Chondrocyte (in vitro differentiated cells): ENCODE measurements at regions not wholly inside any gene's neighbourhood (a gene's known extent, or its start where the extent isn't known, plus 50 kb on each side); places are given as distances from the start of the nearest gene placed in this dataset.

Experiments used
- DNase-seq: peaks from one replicate; pipeline ENCODE4 v3.0.0; 2021; ENCODE audit warnings: mixed read lengths, low spot score
- H3K27ac Mint-ChIP-seq: one replicate; pipeline ENCODE4 v1.8.0; 2021; ENCODE audit warnings: mild to moderate bottlenecking, moderate library complexity, mixed read lengths; ENCODE audit not compliant: unreplicated experiment
- H3K27me3 Mint-ChIP-seq: 2 replicates; pipeline ENCODE4 v1.8.0; 2021; ENCODE audit warnings: low read depth, mixed read lengths
- H3K36me3 Mint-ChIP-seq: 2 replicates; pipeline ENCODE4 v1.8.0; 2021; ENCODE audit warnings: low read depth, mixed read lengths
- H3K4me1 Mint-ChIP-seq: 2 replicates; pipeline ENCODE4 v1.8.0; 2021; ENCODE audit warnings: low read depth, mild to moderate bottlenecking, mixed read lengths
- H3K4me3 Mint-ChIP-seq: one replicate; pipeline ENCODE4 v1.8.0; 2021; ENCODE audit warnings: mild to moderate bottlenecking, moderate library complexity, mixed read lengths; ENCODE audit not compliant: unreplicated experiment
- H3K9me3 Mint-ChIP-seq: 2 replicates; pipeline ENCODE4 v1.8.0; 2021; ENCODE audit warnings: low read depth, mixed read lengths
- TF ChIP-seq, protein P1 (sequence below): fragments of 200-600 bp; sonication (generic); IDR thresholded peaks from 2 replicates; pipeline ENCODE4 v1.5.0; 2021; ENCODE audit warnings: antibody characterized with exemption, mild to moderate bottlenecking, moderate library complexity

DNA sequence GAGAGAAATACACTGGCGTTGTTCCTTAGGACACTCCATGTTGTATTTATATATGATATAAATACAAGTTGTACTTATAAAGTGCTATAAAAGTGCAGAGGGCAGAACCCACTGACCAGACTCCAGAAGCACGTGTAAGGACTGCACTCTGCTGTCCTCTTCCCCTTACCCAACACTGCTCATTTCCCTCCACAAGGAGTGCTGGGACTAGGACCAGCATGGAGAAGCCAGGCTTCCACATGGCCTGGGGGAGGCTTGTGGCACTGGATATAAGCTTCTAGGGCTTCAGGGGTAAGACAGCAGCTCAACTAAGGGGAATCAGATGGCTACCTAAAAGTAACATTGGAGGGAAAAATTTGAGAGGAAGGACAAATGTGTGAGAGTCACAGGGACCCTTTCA, 556.9 kb downstream of the IGSF11 start:
- Mint-ChIP-seq H3K4me1 (peaks cover 3% of the 10 kb centered on the region), H3K27me3 (no peaks in the 10 kb centered on the region), H3K27ac (no peak overlapping the region), H3K9me3 (no peaks in the 10 kb centered on the region), H3K36me3 (no peaks in the 10 kb centered on the region), H3K4me3 (no peak overlapping the region)
- no peak for DNase-seq
- TF ChIP-seq, protein P1, sequence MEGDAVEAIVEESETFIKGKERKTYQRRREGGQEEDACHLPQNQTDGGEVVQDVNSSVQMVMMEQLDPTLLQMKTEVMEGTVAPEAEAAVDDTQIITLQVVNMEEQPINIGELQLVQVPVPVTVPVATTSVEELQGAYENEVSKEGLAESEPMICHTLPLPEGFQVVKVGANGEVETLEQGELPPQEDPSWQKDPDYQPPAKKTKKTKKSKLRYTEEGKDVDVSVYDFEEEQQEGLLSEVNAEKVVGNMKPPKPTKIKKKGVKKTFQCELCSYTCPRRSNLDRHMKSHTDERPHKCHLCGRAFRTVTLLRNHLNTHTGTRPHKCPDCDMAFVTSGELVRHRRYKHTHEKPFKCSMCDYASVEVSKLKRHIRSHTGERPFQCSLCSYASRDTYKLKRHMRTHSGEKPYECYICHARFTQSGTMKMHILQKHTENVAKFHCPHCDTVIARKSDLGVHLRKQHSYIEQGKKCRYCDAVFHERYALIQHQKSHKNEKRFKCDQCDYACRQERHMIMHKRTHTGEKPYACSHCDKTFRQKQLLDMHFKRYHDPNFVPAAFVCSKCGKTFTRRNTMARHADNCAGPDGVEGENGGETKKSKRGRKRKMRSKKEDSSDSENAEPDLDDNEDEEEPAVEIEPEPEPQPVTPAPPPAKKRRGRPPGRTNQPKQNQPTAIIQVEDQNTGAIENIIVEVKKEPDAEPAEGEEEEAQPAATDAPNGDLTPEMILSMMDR = no peak

DNA sequence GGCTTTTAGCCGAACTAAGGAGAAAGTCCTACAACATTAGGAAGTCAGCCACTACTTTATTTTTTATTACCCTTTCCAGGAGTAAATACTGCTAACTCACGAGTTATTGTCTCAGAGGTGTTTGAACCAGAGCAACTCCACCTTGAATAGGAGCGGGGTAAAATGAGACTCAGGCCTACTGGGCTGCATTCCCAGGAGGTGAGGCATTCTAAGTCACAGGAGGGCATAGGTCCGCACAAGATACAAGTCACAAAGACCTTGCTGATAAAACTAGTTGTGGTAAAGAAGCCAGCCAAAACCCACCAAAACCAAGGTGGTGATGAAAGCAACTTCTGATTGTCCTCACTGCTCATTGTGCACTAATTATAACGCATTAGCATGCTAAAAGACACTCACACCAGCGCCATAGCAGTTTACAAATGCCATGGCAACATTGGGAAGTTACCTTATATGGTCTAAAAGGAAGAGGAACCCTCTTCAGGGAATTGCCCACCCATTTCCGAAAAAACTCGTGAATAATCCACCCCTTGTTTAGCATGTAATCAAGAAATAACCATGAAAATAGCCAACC, 555.9 kb downstream of the IGSF11 start:
- DNase-seq = no peak
- H3K9me3 Mint-ChIP-seq = no peaks in the 10 kb centered on the region
- no peak overlapping the region for H3K27ac Mint-ChIP-seq
- peaks cover 2% of the 10 kb centered on the region for H3K27me3 Mint-ChIP-seq
- H3K36me3 Mint-ChIP-seq = no peaks in the 10 kb centered on the region
- no peak overlapping the region for H3K4me3 Mint-ChIP-seq
- TF ChIP-seq, protein P1 = no peak
- peaks cover 3% of the 10 kb centered on the region for H3K4me1 Mint-ChIP-seq

DNA sequence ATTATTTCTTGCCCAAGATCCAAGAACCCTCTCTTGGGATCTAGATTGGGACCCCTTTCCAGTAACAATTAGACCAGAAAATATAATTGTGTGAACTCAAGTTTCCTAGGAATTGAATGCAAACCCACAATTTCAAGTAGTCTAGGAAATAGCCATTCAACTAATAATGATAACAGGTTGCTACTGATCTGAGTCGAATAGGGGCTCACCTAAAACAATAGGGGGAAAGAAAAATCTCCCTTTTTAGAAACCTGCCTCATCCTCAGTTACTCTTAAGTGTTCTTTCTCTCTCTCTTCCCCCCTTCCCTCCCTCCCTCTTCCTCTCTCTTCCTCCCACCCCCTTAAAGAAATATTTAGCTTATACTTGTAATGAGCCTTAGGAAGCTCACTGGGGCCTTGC, 555.3 kb downstream of the IGSF11 start:
- peaks cover 3% of the 10 kb centered on the region for H3K4me1 Mint-ChIP-seq
- no peak overlapping the region for H3K27ac Mint-ChIP-seq
- H3K4me3 Mint-ChIP-seq = no peak overlapping the region
- TF ChIP-seq, protein P1 = no peak
- H3K9me3 Mint-ChIP-seq = no peaks in the 10 kb centered on the region
- no peak for DNase-seq
- H3K27me3 Mint-ChIP-seq = peaks cover 2% of the 10 kb centered on the region
- H3K36me3 Mint-ChIP-seq = no peaks in the 10 kb centered on the region

DNA sequence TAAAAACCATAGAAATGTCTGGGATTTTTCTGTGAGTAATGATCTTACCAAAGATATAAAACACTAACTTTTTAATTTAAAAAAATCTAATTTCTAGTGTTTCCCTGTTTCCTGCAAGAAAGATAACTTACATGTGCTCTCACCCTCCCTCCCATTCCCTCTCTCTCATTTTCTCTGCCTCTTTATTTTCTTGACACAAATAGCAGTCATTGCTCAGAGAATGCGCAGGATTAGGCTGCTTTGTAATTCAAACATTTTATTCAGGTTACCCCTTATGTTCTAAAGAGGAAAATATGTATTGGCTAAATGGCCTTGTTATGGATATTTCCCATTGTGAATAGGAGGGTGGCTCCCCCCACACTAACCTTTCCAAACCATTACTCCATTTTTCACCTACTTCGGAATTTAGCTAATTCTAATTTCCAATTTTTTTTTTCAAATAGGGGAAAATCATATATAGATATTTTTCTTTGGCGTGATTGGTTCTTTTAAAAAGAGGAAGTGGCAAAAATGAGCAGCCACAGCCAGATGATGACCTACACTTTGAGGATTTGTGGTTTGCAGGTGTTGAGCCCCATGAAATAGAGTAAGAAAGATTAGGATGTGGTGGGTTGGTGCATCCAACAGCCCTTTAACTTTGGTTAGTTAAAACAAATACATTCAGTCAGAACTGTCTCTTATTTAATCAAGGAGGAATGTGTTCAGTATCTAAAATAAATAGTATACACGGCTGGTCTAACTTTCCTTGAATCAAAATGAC, 554.4 kb downstream of the IGSF11 start:
- H3K4me3 Mint-ChIP-seq = no peak overlapping the region
- no peaks in the 10 kb centered on the region for H3K9me3 Mint-ChIP-seq
- DNase-seq = no peak
- no peak overlapping the region for H3K27ac Mint-ChIP-seq
- TF ChIP-seq, protein P1 = no peak
- H3K27me3 Mint-ChIP-seq = peaks cover 2% of the 10 kb centered on the region
- H3K36me3 Mint-ChIP-seq = no peaks in the 10 kb centered on the region
- H3K4me1 Mint-ChIP-seq = peaks cover 3% of the 10 kb centered on the region

DNA sequence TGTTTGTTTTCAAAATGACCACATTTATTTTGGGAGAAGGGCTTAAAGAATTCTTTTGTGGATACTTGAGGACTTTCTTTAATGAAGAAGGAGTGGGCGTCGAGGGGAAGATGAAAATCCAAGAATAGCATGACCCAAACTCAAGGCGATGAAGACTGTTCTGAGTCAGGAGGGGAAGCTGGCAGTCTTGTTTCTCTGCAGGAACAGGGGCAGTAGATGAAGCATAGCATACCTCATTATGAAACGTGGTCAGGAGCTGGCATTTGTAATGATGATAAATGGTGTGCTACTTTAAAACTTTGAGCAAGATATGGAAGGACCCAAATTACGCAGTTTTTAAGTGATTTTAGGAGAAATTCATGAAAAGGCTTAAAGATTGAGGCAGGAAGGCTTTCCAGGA, 549.0 kb downstream of the IGSF11 start:
- TF ChIP-seq, protein P1 = no peak
- DNase-seq = no peak
- Mint-ChIP-seq H3K9me3 (no peaks in the 10 kb centered on the region), H3K4me3 (no peak overlapping the region), H3K27me3 (peaks cover 2% of the 10 kb centered on the region), H3K4me1 (peaks cover 9% of the 10 kb centered on the region), H3K27ac (no peak overlapping the region), H3K36me3 (peaks cover under 1% of the 10 kb centered on the region)
